PC-3 (cell line): ENCODE measurements at regions not wholly inside any gene's neighbourhood (a gene's known extent, or its start where the extent isn't known, plus 50 kb on each side); places are given as distances from the start of the nearest gene placed in this dataset.

Experiments used
- ATAC-seq: fragments of 200-7000 bp; cut with Tn5 transposase; 2 replicates; pipeline ENCODE4 v1.9.1; 2020; ENCODE audit warnings: mild to moderate bottlenecking, moderate library complexity
- BruUV-seq: library from RNA; stranded (reverse); fragments of 400-500 nt; replicated peaks from 2 replicates; lab custom pipeline; 2021; lab: Mats Ljungman, UMichigan
- CTCF ChIA-PET: fragments of 300-600 bp; sonication (Branson Sonifier 250); formaldehyde crosslinking; loops from one replicate; lab custom pipeline; 2022; ENCODE audit warnings: antibody characterized with exemption; lab: Charles Lee
- POLR2A ChIA-PET: fragments of 300-600 bp; sonication (Branson Sonifier 250); formaldehyde crosslinking; loops from one replicate; lab custom pipeline; 2022; ENCODE audit warnings: antibody characterized with exemption; ENCODE audit not compliant: unreplicated experiment; lab: Charles Lee
- DNase-seq: peaks from one replicate; pipeline ENCODE4 v3.0.0-alpha.2; 2015
- H2AFZ ChIP-seq: fragments of 300-600 bp; sonication (generic); 2 replicates; pipeline ENCODE4 v1.6.0; 2016; ENCODE audit warnings: antibody characterized with exemption, low read length
- H3F3A ChIP-seq: fragments of 300-600 bp; sonication (generic); one replicate; pipeline ENCODE4 v1.6.0; 2017; ENCODE audit warnings: antibody characterized with exemption, low read length, control low read depth, mild to moderate bottlenecking; ENCODE audit not compliant: unreplicated experiment
- H3K27ac ChIP-seq: fragments of 300-600 bp; sonication (generic); 2 replicates; pipeline ENCODE4 v1.5.1; 2016; ENCODE audit warnings: mild to moderate bottlenecking, low read length
- H3K27me3 ChIP-seq: fragments of 300-600 bp; sonication (generic); 2 replicates; pipeline ENCODE4 v1.6.1; 2016; ENCODE audit warnings: low read length, mixed read lengths
- H3K36me3 ChIP-seq: fragments of 300-600 bp; sonication (generic); 2 replicates; pipeline ENCODE4 v1.6.1; 2016; ENCODE audit warnings: low read depth, mixed run types, low read length, mixed read lengths
- H3K4me1 ChIP-seq: fragments of 300-600 bp; sonication (generic); 2 replicates; pipeline ENCODE4 v1.5.1; 2016; ENCODE audit warnings: low read length; ENCODE audit not compliant: insufficient read depth
- H3K4me2 ChIP-seq: fragments of 300-600 bp; sonication (generic); 2 replicates; pipeline ENCODE4 v1.6.0; 2016; ENCODE audit warnings: low read length
- H3K4me3 ChIP-seq: fragments of 300-600 bp; sonication (generic); 2 replicates; pipeline ENCODE4 v1.5.1; 2016; ENCODE audit warnings: mild to moderate bottlenecking, low read length, mixed read lengths
- H3K79me2 ChIP-seq: fragments of 300-600 bp; sonication (generic); 2 replicates; pipeline ENCODE4 v1.6.1; 2017; ENCODE audit warnings: low read length, mixed read lengths
- H3K9ac ChIP-seq: fragments of 300-600 bp; sonication (generic); 2 replicates; pipeline ENCODE4 v1.6.0; 2016; ENCODE audit warnings: mild to moderate bottlenecking, low read length
- H3K9me2 ChIP-seq: fragments of 300-600 bp; sonication (generic); replicated peaks from 2 replicates; pipeline ENCODE4 v1.6.1; 2016; ENCODE audit warnings: mixed run types, low read length, mixed read lengths
- H3K9me3 ChIP-seq: fragments of 300-600 bp; sonication (generic); 2 replicates; pipeline ENCODE4 v1.6.1; 2016; ENCODE audit warnings: low read length, mixed read lengths
- H4K20me1 ChIP-seq: fragments of 300-600 bp; sonication (generic); 2 replicates; pipeline ENCODE4 v1.6.1; 2016; ENCODE audit warnings: low read length, mixed read lengths
- CTCF ChIP-seq: fragments of 300-600 bp; sonication (generic); conservative IDR thresholded peaks from 2 replicates; pipeline ENCODE4 v1.5.1; 2017; ENCODE audit warnings: antibody characterized with exemption, low read depth, mild to moderate bottlenecking, low read length
- EZH2 ChIP-seq: fragments of 300-600 bp; sonication (generic); IDR thresholded peaks from one replicate; pipeline ENCODE4 v1.6.1; 2017; ENCODE audit warnings: antibody characterized with exemption, mild to moderate bottlenecking, low read length; ENCODE audit not compliant: unreplicated experiment
- EZH2phosphoT487 ChIP-seq: fragments of 300-600 bp; sonication (generic); IDR thresholded peaks from 2 replicates; pipeline ENCODE4 v1.6.1; 2018; ENCODE audit warnings: mild to moderate bottlenecking, antibody characterized with exemption, low read length, borderline replicate concordance
- intact Hi-C: fragments of 100-400 bp; cut with micrococcal nuclease; formaldehyde crosslinking; loops from 2 replicates; pipeline ENCODE4 v1.9.0; 2023

GRCh38 chrX:95145848-95146490 is 1472.0 kb downstream of the FAM133A start:
- ATAC-seq (no peak), DNase-seq (no peak)
- no TSS peak for BruUV-seq

GRCh38 chrX:95152810-95153209 is 1478.8 kb downstream of the FAM133A start:
- no peaks in the 10 kb centered on the region for H3K4me1 ChIP-seq
- no TSS peak for BruUV-seq
- ATAC-seq (no peak), DNase-seq (no peak)
- no peaks in the 10 kb centered on the region for H3K9me2 ChIP-seq
- no peak overlapping the region for H3K4me3 ChIP-seq
- H4K20me1 ChIP-seq = no peaks in the 10 kb centered on the region
- no peaks in the 10 kb centered on the region for H3K9me3 ChIP-seq
- no peaks in the 10 kb centered on the region for H3K36me3 ChIP-seq
- no peaks in the 10 kb centered on the region for H3K27me3 ChIP-seq
- no peak overlapping the region for H2AFZ ChIP-seq
- H3F3A ChIP-seq = no peaks in the 10 kb centered on the region
- H3K9ac ChIP-seq = no peak overlapping the region
- H3K27ac ChIP-seq = no peak overlapping the region
- no peaks in the 10 kb centered on the region for H3K79me2 ChIP-seq
- ChIA-PET POLR2A (no interaction called here), CTCF (no interaction called here)
- no peak overlapping the region for H3K4me2 ChIP-seq
- intact Hi-C loops = no loop called here
- TF ChIP-seq EZH2 (no peak), EZH2phosphoT487 (no peak), CTCF (no peak)

More at GRCh38 chrX:95145848-95146490, 1472.0 kb downstream of the FAM133A start:
- intact Hi-C loops = no loop called here
- no peak overlapping the region for H3K4me3 ChIP-seq
- no peaks in the 10 kb centered on the region for H3K27me3 ChIP-seq
- H2AFZ ChIP-seq = no peak overlapping the region
- no peaks in the 10 kb centered on the region for H3K4me1 ChIP-seq
- no peaks in the 10 kb centered on the region for H3K9me2 ChIP-seq
- no peak overlapping the region for H3K27ac ChIP-seq
- POLR2A ChIA-PET = no interaction called here
- no peak for TF ChIP-seq CTCF
- TF ChIP-seq EZH2phosphoT487 = no peak
- no peak for TF ChIP-seq EZH2
- no peaks in the 10 kb centered on the region for H3K9me3 ChIP-seq
- H3K4me2 ChIP-seq = no peak overlapping the region
- H4K20me1 ChIP-seq = no peaks in the 10 kb centered on the region
- no peaks in the 10 kb centered on the region for H3K36me3 ChIP-seq
- CTCF ChIA-PET = no interaction called here
- no peaks in the 10 kb centered on the region for H3K79me2 ChIP-seq
- no peak overlapping the region for H3K9ac ChIP-seq
- H3F3A ChIP-seq = no peaks in the 10 kb centered on the region

- DNase-seq (no peak), ATAC-seq (no peak)
- Histone ChIP-seq H3K4me1 (no peaks in the 10 kb centered on the region), H3K4me3 (no peak overlapping the region), H3K9me2 (no peaks in the 10 kb centered on the region), H3K27ac (no peak overlapping the region), H3K27me3 (no peaks in the 10 kb centered on the region), H3K4me2 (no peak overlapping the region), H2AFZ (no peak overlapping the region), H3K9ac (no peak overlapping the region), H3F3A (no peaks in the 10 kb centered on the region), H3K36me3 (no peaks in the 10 kb centered on the region), H3K9me3 (no peaks in the 10 kb centered on the region), H4K20me1 (no peaks in the 10 kb centered on the region), H3K79me2 (no peaks in the 10 kb centered on the region)
- ChIA-PET CTCF (no interaction called here), POLR2A (no interaction called here)
- no TSS peak for BruUV-seq
- intact Hi-C loops = no loop called here
- TF ChIP-seq CTCF (no peak), EZH2phosphoT487 (no peak), EZH2 (no peak)
Observed at GRCh38 chrX:95156566-95156965, 1482.6 kb downstream of the FAM133A start.
